Muscle layer of duodenum (tissue), 2 donors: ENCODE measurements at regions not wholly inside any gene's neighbourhood (a gene's known extent, or its start where the extent isn't known, plus 50 kb on each side); places are given as distances from the start of the nearest gene placed in this dataset.

Experiments used
- H3K27ac ChIP-seq: one replicate; pipeline ENCODE4 v1.7.0; 2013; ENCODE audit warnings: mild to moderate bottlenecking, low read length
- H3K27me3 ChIP-seq: one replicate; pipeline ENCODE4 v1.7.0; 2013; ENCODE audit warnings: low read depth, mild to moderate bottlenecking, control low read depth, low read length
- H3K36me3 ChIP-seq, 2 donors: one replicate each; pipeline ENCODE4 v1.7.0; 2013; ENCODE audit warnings: low read length in 2 of 2, control low read depth in 1 of 2, mild to moderate bottlenecking in 1 of 2; ENCODE audit not compliant: insufficient read depth in 2 of 2, control insufficient read depth in 1 of 2
- H3K4me1 ChIP-seq, 2 donors: one replicate each; pipeline ENCODE4 v1.7.0; 2013; ENCODE audit warnings: low read length in 2 of 2, mild to moderate bottlenecking in 2 of 2, control low read depth in 1 of 2, moderate library complexity in 1 of 2; ENCODE audit not compliant: insufficient read depth in 2 of 2, control insufficient read depth in 1 of 2
- H3K4me3 ChIP-seq, 2 donors: one replicate each; pipeline ENCODE4 v1.7.0; 2013; ENCODE audit warnings: low read length in 2 of 2, low read depth in 1 of 2, mild to moderate bottlenecking in 1 of 2
- H3K9me3 ChIP-seq, 2 donors: one replicate each; pipeline ENCODE4 v1.7.0; 2013; ENCODE audit warnings: low read length in 2 of 2, control low read depth in 1 of 2, mild to moderate bottlenecking in 1 of 2; ENCODE audit not compliant: control insufficient read depth in 1 of 2
- donor health status: healthy.

- no peak overlapping the region for H3K27ac ChIP-seq
- no peaks in the 10 kb centered on the region for H3K36me3 ChIP-seq
These were observed 140.8 kb downstream of the SNX19 start for GRCh38 chr11:130775306-130776060.

DNA sequence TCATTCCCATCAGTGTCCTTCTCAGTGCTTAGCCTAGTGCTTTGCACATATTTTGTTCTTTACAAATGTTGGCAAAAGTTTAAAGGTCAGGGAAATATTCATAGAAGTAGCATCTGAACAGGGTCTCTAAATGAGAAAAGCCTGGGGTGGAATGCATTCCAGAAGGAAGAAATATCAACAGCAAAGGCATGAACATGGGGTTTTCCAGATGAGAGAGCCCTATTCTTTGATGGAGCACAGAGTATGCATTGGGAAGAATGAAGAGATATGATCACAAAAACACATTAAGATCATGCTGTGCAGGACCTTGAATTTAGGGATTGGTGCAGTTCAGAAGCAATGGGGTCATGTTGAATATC lies 140.2 kb downstream of the SNX19 start:
- Histone ChIP-seq H3K27ac (no peak overlapping the region), H3K9me3 (no peaks in the 10 kb centered on the region)

More at GRCh38 chr11:130775306-130776060, 140.8 kb downstream of the SNX19 start:
- Histone ChIP-seq H3K9me3 (no peaks in the 10 kb centered on the region), H3K4me3 (no peak overlapping the region), H3K27me3 (no peaks in the 10 kb centered on the region), H3K4me1 (no peaks in the 10 kb centered on the region)

GRCh38 chr11:130778026-130778425 lies 138.3 kb downstream of the SNX19 start:
- no peaks in the 10 kb centered on the region for H3K27me3 ChIP-seq

More for the DNA sequence above, 140.2 kb downstream of the SNX19 start:
- Histone ChIP-seq H3K27me3 (no peaks in the 10 kb centered on the region), H3K36me3 (no peaks in the 10 kb centered on the region), H3K4me1 (no peaks in the 10 kb centered on the region), H3K4me3 (no peak overlapping the region)

GRCh38 chr11:130778705-130779104 lies 137.6 kb downstream of the SNX19 start:
- H3K4me3 ChIP-seq, result no peak overlapping the region
- H3K36me3 ChIP-seq, result no peaks in the 10 kb centered on the region
- no peaks in the 10 kb centered on the region for H3K27me3 ChIP-seq
- H3K4me1 ChIP-seq, result peaks cover 6 to 12% of the 10 kb centered on the region in 2 donors
- no peaks in the 10 kb centered on the region for H3K9me3 ChIP-seq
- no peak overlapping the region for H3K27ac ChIP-seq

More at GRCh38 chr11:130778026-130778425, 138.3 kb downstream of the SNX19 start:
- Histone ChIP-seq H3K4me3 (no peak overlapping the region), H3K27ac (no peak overlapping the region), H3K36me3 (no peaks in the 10 kb centered on the region), H3K4me1 (peaks cover 6 to 9% of the 10 kb centered on the region in 2 donors), H3K9me3 (no peaks in the 10 kb centered on the region)

DNA sequence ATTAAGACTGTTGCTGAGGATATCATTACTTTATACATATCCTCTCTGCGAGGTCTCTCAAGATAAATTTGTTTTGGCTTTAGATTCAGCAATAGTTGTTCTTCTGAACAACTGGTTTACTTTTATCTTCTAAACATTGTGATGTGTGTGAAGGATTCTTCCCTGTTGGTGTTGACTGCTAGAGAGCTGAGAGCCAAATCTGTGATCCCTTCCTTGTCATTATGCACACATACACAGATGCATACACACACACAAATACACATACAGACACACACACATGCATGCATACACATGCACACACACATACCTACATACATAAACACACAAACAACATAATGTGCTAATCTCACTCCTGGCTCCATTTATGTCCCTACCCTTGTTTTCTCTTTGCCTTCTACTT lies 137.0 kb downstream of the SNX19 start:
- Histone ChIP-seq H3K4me1 (peaks cover 6 to 12% of the 10 kb centered on the region in 2 donors), H3K27me3 (no peaks in the 10 kb centered on the region), H3K27ac (no peak overlapping the region), H3K4me3 (no peak overlapping the region), H3K9me3 (no peaks in the 10 kb centered on the region), H3K36me3 (no peaks in the 10 kb centered on the region)

DNA sequence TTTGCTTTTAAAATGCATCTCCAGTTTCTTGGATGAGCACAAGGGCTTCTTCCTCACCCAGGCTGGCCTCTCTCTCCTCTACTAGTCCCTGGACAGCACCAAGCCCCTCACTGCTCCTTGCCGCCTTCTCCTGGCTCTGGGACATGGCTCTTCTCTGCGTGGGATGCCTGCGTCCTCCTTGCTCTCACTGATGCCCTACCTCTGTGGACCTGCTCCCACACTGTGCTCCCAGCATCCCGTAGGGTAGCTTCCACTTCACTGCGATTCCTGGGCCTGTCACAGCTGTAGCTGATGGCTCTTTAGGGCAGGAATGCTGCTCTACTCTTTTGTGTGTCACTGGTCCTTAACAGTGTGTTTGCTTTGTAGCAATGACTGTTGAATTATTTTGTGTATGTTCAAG lies 136.3 kb downstream of the SNX19 start:
- no peaks in the 10 kb centered on the region for H3K9me3 ChIP-seq
- no peak overlapping the region for H3K4me3 ChIP-seq
- H3K27ac ChIP-seq, result no peak overlapping the region
- no peaks in the 10 kb centered on the region for H3K27me3 ChIP-seq
- H3K36me3 ChIP-seq, result no peaks in the 10 kb centered on the region
- H3K4me1 ChIP-seq, result peaks cover 6 to 12% of the 10 kb centered on the region in 2 donors

DNA sequence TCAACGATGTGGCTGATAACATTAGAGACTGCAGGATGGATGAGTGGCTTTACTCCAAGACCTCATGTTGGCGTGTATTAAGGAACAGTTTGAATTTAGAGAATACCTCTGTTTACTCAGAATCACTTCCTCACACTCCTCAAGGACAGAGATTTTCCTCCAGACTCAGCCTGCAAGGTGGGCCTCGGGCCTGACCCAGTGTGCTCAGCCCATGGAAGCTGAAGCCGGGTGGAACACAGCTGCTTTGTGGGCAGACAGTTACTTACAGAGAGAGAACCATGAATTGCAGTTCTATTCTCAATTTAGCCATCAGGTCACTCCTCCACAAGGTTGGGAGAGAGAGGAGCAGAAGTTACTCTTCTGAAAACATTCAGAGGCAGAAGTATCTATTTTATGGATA lies 135.8 kb downstream of the SNX19 start:
- no peak overlapping the region for H3K4me3 ChIP-seq
- H3K4me1 ChIP-seq, result peaks cover 6 to 12% of the 10 kb centered on the region in 2 donors
- no peaks in the 10 kb centered on the region for H3K27me3 ChIP-seq
- H3K36me3 ChIP-seq, result no peaks in the 10 kb centered on the region
- H3K9me3 ChIP-seq, result no peaks in the 10 kb centered on the region
- H3K27ac ChIP-seq, result no peak overlapping the region

GRCh38 chr11:130781931-130782330 lies 134.3 kb downstream of the SNX19 start:
- H3K4me3 ChIP-seq, result no peak overlapping the region
- no peaks in the 10 kb centered on the region for H3K27me3 ChIP-seq
- H3K27ac ChIP-seq, result peak overlapping the region; percentile 67
- no peaks in the 10 kb centered on the region for H3K9me3 ChIP-seq
- no peaks in the 10 kb centered on the region for H3K36me3 ChIP-seq
- peaks cover 6 to 13% of the 10 kb centered on the region in 2 donors for H3K4me1 ChIP-seq

DNA sequence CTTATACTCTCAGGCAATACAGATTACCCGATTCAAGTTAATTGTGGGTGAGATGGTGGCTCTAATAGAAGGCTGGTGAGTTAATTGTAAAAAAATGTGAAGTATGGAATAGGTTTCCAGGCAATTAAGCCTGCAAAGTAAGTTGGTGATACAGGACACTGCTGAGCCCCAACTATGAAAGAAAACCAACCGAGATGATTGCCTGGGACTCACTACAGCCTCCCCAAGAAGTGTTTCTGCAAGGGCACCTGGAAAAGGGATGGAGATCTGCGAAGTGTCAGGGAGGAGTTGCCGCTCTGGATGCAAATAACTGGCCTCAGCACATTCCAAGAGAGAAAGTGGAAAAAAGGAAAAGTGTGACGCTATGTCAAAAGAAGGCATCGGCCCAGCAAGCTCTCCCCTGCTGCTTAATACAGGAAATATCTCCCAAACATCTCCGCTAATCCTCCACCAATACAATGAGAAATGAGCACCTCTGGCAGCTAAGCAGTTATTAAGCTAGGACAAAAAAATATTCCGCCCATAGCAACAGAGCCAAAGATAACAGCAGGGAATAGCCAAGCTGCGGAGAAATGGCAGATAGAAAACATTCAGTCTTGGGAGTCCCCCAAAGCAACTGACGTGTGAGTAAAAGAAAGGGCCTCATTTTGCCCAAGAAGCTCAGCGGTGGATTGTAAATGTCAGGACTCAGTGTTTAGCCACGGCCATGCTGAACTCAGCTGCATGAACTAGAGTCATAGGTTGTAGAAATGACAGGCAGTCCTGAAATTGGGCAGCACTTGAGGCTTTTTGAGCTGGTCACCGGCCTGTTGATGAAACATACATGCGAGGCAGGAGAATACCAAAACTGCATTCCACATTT lies 133.7 kb downstream of the SNX19 start:
- no peaks in the 10 kb centered on the region for H3K36me3 ChIP-seq
- no peak overlapping the region for H3K4me3 ChIP-seq
- H3K27me3 ChIP-seq, result no peaks in the 10 kb centered on the region
- peaks cover 6 to 16% of the 10 kb centered on the region in 2 donors for H3K4me1 ChIP-seq
- H3K27ac ChIP-seq, result peak overlapping the region; percentile 67
- H3K9me3 ChIP-seq, result no peaks in the 10 kb centered on the region

- Histone ChIP-seq H3K4me3 (no peak overlapping the region), H3K27ac (peak overlapping the region; percentile 67), H3K36me3 (no peaks in the 10 kb centered on the region), H3K27me3 (no peaks in the 10 kb centered on the region), H3K9me3 (no peaks in the 10 kb centered on the region), H3K4me1 (peaks cover 6 to 16% of the 10 kb centered on the region in 2 donors)
These were observed 133.0 kb downstream of the SNX19 start for GRCh38 chr11:130783323-130783722.

DNA sequence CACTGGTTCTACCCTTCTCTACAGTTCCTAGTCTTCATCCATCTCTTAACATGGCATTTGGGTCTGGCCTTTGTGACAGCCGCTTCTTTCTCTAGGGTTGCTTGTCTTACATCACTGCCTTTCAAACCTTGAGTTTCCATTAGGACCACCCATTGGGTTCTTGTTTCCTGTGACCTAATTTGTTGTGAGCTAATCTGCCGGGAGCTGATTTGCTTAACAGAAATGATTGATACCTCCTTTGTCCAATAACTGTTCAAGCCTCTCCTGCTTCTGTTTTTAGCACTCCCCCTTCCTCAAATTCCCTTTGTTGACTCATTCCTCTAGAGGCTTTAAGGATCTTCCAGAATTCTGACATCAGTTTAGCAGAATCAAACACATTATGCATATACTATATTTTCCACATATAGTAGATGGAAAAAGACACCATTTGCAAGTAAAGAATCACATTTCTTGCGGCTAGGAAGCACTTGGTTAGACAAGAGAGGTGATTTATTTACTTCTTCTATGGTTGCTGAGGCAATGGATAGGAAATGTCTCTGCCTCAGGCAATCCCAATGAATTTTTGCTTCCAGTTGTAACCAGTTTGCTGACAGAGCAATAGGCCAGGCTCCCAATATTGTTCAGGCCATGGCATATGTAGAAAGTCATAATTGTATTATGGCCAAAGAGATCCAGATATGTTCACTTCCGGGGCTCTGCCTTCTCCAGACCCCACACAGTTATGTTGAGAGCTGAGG lies 130.7 kb downstream of the SNX19 start:
- H3K27ac ChIP-seq, result no peak overlapping the region

More for the DNA sequence above, 130.7 kb downstream of the SNX19 start:
- Histone ChIP-seq H3K27me3 (no peaks in the 10 kb centered on the region), H3K4me3 (no peak overlapping the region), H3K36me3 (no peaks in the 10 kb centered on the region), H3K4me1 (peaks cover 6 to 16% of the 10 kb centered on the region in 2 donors), H3K9me3 (peaks cover 0 to 1% of the 10 kb centered on the region in 2 donors)
